Gastroesophageal sphincter (tissue), 4 donors: ENCODE measurements at regions not wholly inside any gene's neighbourhood (a gene's known extent, or its start where the extent isn't known, plus 50 kb on each side); places are given as distances from the start of the nearest gene placed in this dataset.

ENCODE experiments used
- ATAC-seq: fragments of 150-250 bp; one replicate; pipeline ENCODE4 v1.9.1; 2016; ENCODE audit warnings: mild to moderate bottlenecking, moderate library complexity
- H3K27ac ChIP-seq, 4 donors: fragments of 200-600 bp; sonication (generic) in 3 of 4; 1 replicate in 3 of 4; 2 replicates in 1 of 4; pipeline ENCODE4 v1.5.1; 2016 to 2019
- H3K27me3 ChIP-seq: fragments of 200-600 bp; sonication (generic); one replicate; pipeline ENCODE4 v1.5.1; 2019
- H3K36me3 ChIP-seq, 2 donors: fragments of 200-600 bp; sonication (generic); one replicate each; pipeline ENCODE4 v1.5.1; 2019; ENCODE audit warnings: control low read depth in 1 of 2
- H3K4me1 ChIP-seq, 3 donors: fragments of 200-600 bp; sonication (generic); 1 replicate in 2 of 3; 2 replicates in 1 of 3; pipeline ENCODE4 v1.5.1; 2016 to 2019; ENCODE audit warnings: control low read depth in 2 of 3
- H3K4me3 ChIP-seq, 2 donors: fragments of 200-600 bp; sonication (generic); one replicate each; pipeline ENCODE4 v1.5.1; 2019; ENCODE audit warnings: mild to moderate bottlenecking in 1 of 2, moderate library complexity in 1 of 2
- H3K9me3 ChIP-seq, 3 donors: fragments of 200-600 bp; sonication (generic); one replicate each; pipeline ENCODE4 v1.5.1; 2017 to 2019; ENCODE audit warnings: control low read depth in 2 of 3
- EP300 ChIP-seq: sonication (generic); formaldehyde crosslinking; IDR thresholded peaks from one replicate; pipeline ENCODE4 v1.6.1; 2017; ENCODE audit warnings: antibody characterized with exemption, mild to moderate bottlenecking
- POLR2A ChIP-seq, 2 donors: fragments of 450-650 bp; IDR thresholded peaks; one replicate each; pipeline ENCODE4 v1.6.1; 2017; ENCODE audit warnings: antibody characterized with exemption in 2 of 2, mild to moderate bottlenecking in 2 of 2, moderate library complexity in 1 of 2
- POLR2AphosphoS5 ChIP-seq: sonication (generic); formaldehyde crosslinking; IDR thresholded peaks from one replicate; pipeline ENCODE4 v1.6.1; 2017; ENCODE audit warnings: antibody characterized with exemption
- WGBS, 2 donors: methylation state at CpG; one replicate each; pipeline ENCODE4 v1.1.5; 2018; ENCODE audit warnings: low coverage in 1 of 2; 5-methylcytosine and 5-hydroxymethylcytosine counted together
- TF ChIP-seq, protein P1 (sequence below), 4 experiments: fragments of 200-600 bp in 2 of 4; fragments of 450-650 bp in 2 of 4; sonication (generic) in 1 of 4; IDR thresholded peaks; one replicate each; pipeline ENCODE4 v1.5.1; 2017 to 2019; ENCODE audit warnings: antibody characterized with exemption in 4 of 4, mild to moderate bottlenecking in 2 of 4, moderate library complexity in 2 of 4

DNA sequence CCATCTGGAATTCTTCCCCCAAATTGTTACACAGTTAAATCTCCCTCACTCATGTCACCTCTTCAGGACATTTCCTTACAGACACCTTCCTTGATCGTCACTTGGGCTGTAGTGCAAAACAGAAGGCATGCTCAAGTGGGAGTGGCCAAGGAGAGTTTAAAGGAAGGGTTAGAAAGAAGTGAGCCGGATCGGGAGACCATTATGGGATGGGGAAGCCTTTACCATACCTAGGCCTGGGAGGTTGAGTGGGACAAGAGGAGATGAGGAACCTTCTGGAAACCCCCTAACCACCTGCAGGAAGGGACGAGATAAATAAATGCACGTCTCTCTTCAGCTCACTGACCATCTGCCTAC, 102.7 kb downstream of the UCHL1 start:
- Histone ChIP-seq H3K27me3 (no peaks in the 10 kb centered on the region), H3K4me3 (no peak overlapping the region), H3K36me3 (no peaks in the 10 kb centered on the region), H3K9me3 (no peaks in the 10 kb centered on the region), H3K4me1 (peaks cover 0 to 53% (median 10%) of the 10 kb centered on the region in 3 donors), H3K27ac (peak overlapping the region in 3 of 4 donors; percentile 87 to 91 (median 88))
- 83 to 91% methylated on average over 4 to 5 of the region's 5 CpGs for WGBS, 2 donors
- no peak for TF ChIP-seq POLR2AphosphoS5
- no peak for TF ChIP-seq POLR2A (IDR thresholded peaks at IDR 0.05)
- TF ChIP-seq EP300: no peak
- TF ChIP-seq, protein P1, sequence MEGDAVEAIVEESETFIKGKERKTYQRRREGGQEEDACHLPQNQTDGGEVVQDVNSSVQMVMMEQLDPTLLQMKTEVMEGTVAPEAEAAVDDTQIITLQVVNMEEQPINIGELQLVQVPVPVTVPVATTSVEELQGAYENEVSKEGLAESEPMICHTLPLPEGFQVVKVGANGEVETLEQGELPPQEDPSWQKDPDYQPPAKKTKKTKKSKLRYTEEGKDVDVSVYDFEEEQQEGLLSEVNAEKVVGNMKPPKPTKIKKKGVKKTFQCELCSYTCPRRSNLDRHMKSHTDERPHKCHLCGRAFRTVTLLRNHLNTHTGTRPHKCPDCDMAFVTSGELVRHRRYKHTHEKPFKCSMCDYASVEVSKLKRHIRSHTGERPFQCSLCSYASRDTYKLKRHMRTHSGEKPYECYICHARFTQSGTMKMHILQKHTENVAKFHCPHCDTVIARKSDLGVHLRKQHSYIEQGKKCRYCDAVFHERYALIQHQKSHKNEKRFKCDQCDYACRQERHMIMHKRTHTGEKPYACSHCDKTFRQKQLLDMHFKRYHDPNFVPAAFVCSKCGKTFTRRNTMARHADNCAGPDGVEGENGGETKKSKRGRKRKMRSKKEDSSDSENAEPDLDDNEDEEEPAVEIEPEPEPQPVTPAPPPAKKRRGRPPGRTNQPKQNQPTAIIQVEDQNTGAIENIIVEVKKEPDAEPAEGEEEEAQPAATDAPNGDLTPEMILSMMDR (IDR thresholded peaks at IDR 0.05): no peak
- ATAC-seq: no peak

DNA sequence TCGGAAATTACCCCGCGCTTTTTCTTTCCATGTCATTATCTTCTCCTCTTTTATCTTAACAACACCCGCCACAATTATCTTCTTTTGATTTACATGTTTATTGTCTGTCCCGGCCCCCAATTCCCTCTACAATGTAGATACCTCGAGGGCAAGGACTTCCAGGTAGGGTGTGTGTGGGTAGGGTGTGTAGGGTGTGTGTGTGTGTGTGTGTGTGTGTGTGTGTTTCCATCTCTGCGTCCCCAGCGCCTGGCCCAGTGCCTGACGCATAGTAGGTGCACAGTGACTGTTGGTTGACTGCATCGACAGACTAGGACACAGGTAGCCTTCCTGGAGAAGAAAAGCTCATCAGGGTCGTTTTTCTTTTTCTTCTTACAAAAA, 103.1 kb downstream of the UCHL1 start:
- 73 to 95% methylated on average over 3 to 6 of the region's 11 CpGs for WGBS, 2 donors
- ATAC-seq: no peak

DNA sequence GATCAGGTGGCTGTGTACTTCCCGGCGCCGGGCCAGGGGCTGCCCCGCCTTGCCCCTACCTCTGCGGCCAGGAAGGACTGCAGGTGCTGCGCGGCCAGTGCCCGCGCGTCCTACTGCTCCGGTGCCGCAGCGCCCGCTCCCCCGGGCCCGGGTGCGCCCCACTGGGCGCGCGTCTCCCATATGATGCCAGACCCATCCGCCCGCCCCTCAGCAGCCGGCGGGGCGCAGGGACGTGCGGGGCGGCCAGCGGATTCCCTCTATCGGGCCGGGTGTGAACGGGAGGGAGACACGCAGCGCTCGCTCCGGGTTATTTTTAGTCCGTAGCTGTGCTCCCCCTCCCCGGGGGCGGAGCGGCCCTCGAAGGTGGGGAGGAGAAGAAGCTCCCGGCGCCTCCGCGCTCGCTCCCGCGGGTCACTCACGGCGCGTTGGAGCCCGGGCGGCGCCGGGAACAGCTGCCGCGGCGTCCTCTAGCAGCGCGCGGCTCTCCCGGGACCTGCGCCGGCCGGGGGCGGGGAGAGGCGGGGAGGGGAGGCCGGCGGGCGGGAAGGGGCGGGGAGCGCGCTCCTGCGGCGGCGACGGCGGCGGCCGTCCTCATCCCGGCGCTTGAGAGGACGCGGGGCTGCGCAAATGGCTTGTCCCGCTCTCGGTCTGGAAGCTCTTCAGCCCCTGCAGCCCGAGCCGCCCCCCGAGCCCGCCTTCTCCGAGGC, 103.6 kb downstream of the UCHL1 start:
- TF ChIP-seq POLR2AphosphoS5 (no peak), EP300 (no peak), POLR2A (IDR thresholded peaks at IDR 0.05) (peak in 1 of 2 donors; percentile 27)
- TF ChIP-seq, protein P1 (IDR thresholded peaks at IDR 0.05): peak in 1 of 4 experiments; percentile 25
- ATAC-seq: peak; percentile 90
- Histone ChIP-seq H3K9me3 (no peaks in the 10 kb centered on the region), H3K27ac (peak overlapping the region; percentile 70 to 91 (median 88)), H3K36me3 (no peaks in the 10 kb centered on the region), H3K4me3 (peak overlapping the region; percentile 48 to 95), H3K4me1 (peaks cover 0 to 58% (median 10%) of the 10 kb centered on the region in 3 donors), H3K27me3 (no peaks in the 10 kb centered on the region)
- WGBS, 2 donors: 0% methylated on average over 9 of the region's 92 CpGs; no CpG with 5 or more reads in 1 of the 2 donors

More for the DNA sequence above, 103.1 kb downstream of the UCHL1 start:
- no peaks in the 10 kb centered on the region for H3K27me3 ChIP-seq
- peaks cover 0 to 54% (median 10%) of the 10 kb centered on the region in 3 donors for H3K4me1 ChIP-seq
- TF ChIP-seq POLR2A (IDR thresholded peaks at IDR 0.05) (no peak), POLR2AphosphoS5 (no peak), EP300 (no peak)
- TF ChIP-seq, protein P1 (IDR thresholded peaks at IDR 0.05): no peak
- peak overlapping the region; percentile 70 to 91 (median 88) for H3K27ac ChIP-seq
- H3K36me3 ChIP-seq: no peaks in the 10 kb centered on the region
- peak overlapping the region; percentile 48 to 95 for H3K4me3 ChIP-seq
- no peaks in the 10 kb centered on the region for H3K9me3 ChIP-seq

DNA sequence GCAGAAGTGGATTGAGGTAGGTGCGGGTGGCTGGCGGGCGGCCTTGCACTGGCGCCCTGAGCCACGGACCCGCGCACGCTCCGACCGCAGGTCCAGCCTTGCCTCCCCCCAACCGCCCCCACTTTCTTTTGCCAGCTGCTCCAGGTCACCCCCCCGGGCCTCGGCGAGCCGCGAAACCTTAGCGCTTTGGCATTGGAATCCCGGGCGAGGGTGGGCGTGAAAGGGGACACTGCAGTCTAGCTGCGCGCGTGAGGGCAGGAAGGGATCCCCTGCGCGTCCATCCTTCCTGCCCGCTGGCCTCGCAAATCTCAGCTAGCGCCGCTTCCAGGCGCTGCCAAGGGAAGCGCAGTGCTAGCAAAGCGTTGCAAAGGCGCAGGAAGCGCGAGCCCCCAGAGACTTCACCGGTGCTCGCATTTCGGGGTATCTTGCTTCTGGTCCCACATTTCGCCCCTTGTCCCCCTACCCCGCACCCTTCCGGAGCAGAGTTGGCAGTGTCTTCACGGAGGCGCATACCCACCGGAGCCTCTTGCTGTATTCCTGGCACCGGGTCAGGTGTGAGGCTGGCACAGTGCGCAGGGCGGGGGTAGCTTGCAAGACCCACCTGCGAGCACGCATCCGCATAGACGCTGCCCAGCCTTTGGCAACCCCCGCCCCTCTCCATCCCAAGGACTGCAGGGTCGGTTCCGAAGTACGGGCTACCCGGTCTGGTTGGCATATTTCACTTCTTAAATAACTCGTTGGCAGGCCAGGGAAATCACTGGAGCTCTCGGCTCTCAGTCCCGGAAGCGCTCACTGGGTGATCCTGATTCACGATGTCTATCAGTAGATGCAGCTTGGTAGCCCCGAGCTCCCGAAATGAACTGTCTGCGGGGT, 104.4 kb downstream of the UCHL1 start:
- no CpG with 5 or more reads among the region's 64 CpGs for WGBS, 2 donors
- no peak for TF ChIP-seq POLR2A (IDR thresholded peaks at IDR 0.05)
- TF ChIP-seq, protein P1 (IDR thresholded peaks at IDR 0.05): peak in 1 of 4 experiments; percentile 8
- peaks cover 0 to 65% (median 10%) of the 10 kb centered on the region in 3 donors for H3K4me1 ChIP-seq
- peak overlapping the region; percentile 8 to 91 (median 88) for H3K27ac ChIP-seq
- H3K9me3 ChIP-seq: no peaks in the 10 kb centered on the region
- H3K27me3 ChIP-seq: no peaks in the 10 kb centered on the region
- ATAC-seq: peak; percentile 48
- H3K4me3 ChIP-seq: peak overlapping the region; percentile 48 to 95
- H3K36me3 ChIP-seq: no peaks in the 10 kb centered on the region
